Activated naive CD4-positive, alpha-beta T cell treated with anti-CD3 and anti-CD28 coated beads for 36 hours (primary cell): ENCODE measurements at regions not wholly inside any gene's neighbourhood (a gene's known extent, or its start where the extent isn't known, plus 50 kb on each side); places are given as distances from the start of the nearest gene placed in this dataset.
"Not testable (repeated sequence)": the region's sequence is repeated elsewhere in the genome, so short reads cannot be mapped to it uniquely, and the experiment has no call there.

Experiments used
- CTCF ChIA-PET: fragments of 350-600 bp; sonication (Branson Sonifier 250); formaldehyde crosslinking; loops from one replicate; lab custom pipeline; 2021; ENCODE audit warnings: antibody characterized with exemption; lab: Charles Lee
- DNase-seq: peaks from one replicate; pipeline ENCODE4 v3.0.0-alpha.2; 2020
- H3K27ac Mint-ChIP-seq: one replicate; pipeline ENCODE4 v1.8.0; 2021; ENCODE audit warnings: mild to moderate bottlenecking, mixed read lengths
- H3K27me3 Mint-ChIP-seq: one replicate; pipeline ENCODE4 v1.8.0; 2021; ENCODE audit warnings: low read depth, mixed read lengths
- H3K36me3 Mint-ChIP-seq: one replicate; pipeline ENCODE4 v1.8.0; 2021; ENCODE audit warnings: low read depth, mixed read lengths
- H3K4me1 Mint-ChIP-seq: one replicate; pipeline ENCODE4 v1.8.0; 2021; ENCODE audit warnings: low read depth, mixed read lengths
- H3K4me3 Mint-ChIP-seq: one replicate; pipeline ENCODE4 v1.8.0; 2021; ENCODE audit warnings: mild to moderate bottlenecking, moderate library complexity, mixed read lengths
- H3K9me3 Mint-ChIP-seq: one replicate; pipeline ENCODE4 v1.8.0; 2021; ENCODE audit warnings: mixed read lengths
- intact Hi-C: fragments of 100-400 bp; cut with micrococcal nuclease; formaldehyde crosslinking; loops from one replicate; pipeline ENCODE4 v1.15.1; 2023

DNA sequence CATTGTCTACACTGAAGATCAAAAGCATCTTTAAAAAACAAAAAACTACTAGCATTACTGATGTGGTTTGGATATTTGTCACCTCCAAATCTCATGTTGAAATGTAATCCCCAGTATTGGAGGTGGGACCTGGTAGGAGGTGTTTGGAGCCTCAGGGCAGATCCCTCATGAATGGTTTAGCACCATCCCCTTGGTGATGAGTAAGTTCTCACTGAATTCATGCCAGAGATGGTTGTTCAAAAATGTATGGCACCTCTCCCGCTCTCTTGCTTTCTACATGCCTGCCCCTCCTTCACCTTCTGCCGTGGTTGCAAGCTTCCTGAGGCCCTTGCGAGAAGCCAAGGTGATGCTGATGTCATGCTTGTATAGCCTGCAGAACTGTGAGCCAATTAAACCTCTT lies 136.6 kb upstream of the FHIT start:
- no peak overlapping the region for H3K4me3 Mint-ChIP-seq
- H3K36me3 Mint-ChIP-seq, result no peaks in the 10 kb centered on the region
- H3K9me3 Mint-ChIP-seq, result peaks cover 6% of the 10 kb centered on the region
- H3K4me1 Mint-ChIP-seq, result no peaks in the 10 kb centered on the region
- peak; percentile 7 for DNase-seq
- H3K27me3 Mint-ChIP-seq, result peaks cover 12% of the 10 kb centered on the region
- intact Hi-C loops, result loop anchor here (10.0 kb wide), 1 partner anchor 1303 kb away; no protein-coding TSS in a partner anchor
- CTCF ChIA-PET, result no interaction called here
- no peak overlapping the region for H3K27ac Mint-ChIP-seq

DNA sequence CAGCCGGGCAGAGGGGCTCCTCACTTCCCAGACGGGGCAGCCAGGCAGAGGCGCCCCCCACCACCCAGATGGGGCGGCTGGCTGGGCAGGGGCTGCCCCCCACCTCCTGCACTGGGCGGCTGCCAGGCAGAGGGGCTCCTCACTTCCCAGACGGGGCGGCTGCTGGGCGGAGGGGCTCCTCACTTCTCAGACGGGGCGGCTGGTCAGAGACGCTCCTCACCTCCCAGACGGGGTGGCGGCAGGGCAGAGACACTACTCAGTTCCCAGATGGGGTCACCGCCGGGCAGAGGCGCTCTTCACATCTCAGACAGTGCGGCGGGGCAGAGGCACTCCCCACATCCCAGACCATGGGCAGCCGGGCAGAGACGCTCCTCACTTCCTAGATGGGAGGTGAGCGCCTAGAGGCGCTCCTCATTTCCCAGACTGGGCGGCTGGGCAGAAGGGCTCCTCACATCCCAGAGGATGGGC lies 142.3 kb upstream of the FHIT start:
- H3K27me3 Mint-ChIP-seq, H3K36me3 Mint-ChIP-seq, H3K4me1 Mint-ChIP-seq, H3K9me3 Mint-ChIP-seq, H3K4me3 Mint-ChIP-seq, DNase-seq, CTCF ChIA-PET, H3K27ac Mint-ChIP-seq, intact Hi-C loops: not testable (repeated sequence)

- Mint-ChIP-seq H3K36me3 (no peaks in the 10 kb centered on the region), H3K27ac (no peak overlapping the region), H3K9me3 (no peaks in the 10 kb centered on the region), H3K4me3 (no peak overlapping the region), H3K27me3 (peaks cover 2% of the 10 kb centered on the region), H3K4me1 (no peaks in the 10 kb centered on the region)
- DNase-seq, result no peak
- intact Hi-C loops, result no loop called here
- CTCF ChIA-PET, result no interaction called here
These were observed 150.1 kb upstream of the FHIT start for GRCh38 chr3:61401359-61401758.

GRCh38 chr3:61407397-61407796 lies 154.0 kb upstream of the PTPRG start:
- CTCF ChIA-PET, result no interaction called here
- H3K9me3 Mint-ChIP-seq, result no peaks in the 10 kb centered on the region
- intact Hi-C loops, result no loop called here
- no peak overlapping the region for H3K4me3 Mint-ChIP-seq
- no peak overlapping the region for H3K27ac Mint-ChIP-seq
- peaks cover 14% of the 10 kb centered on the region for H3K27me3 Mint-ChIP-seq
- no peaks in the 10 kb centered on the region for H3K4me1 Mint-ChIP-seq
- H3K36me3 Mint-ChIP-seq, result no peaks in the 10 kb centered on the region
- DNase-seq, result no peak

GRCh38 chr3:61409638-61410037 lies 151.7 kb upstream of the PTPRG start:
- Mint-ChIP-seq H3K4me3 (no peak overlapping the region), H3K27me3 (peaks cover 14% of the 10 kb centered on the region), H3K27ac (no peak overlapping the region), H3K9me3 (no peaks in the 10 kb centered on the region), H3K36me3 (no peaks in the 10 kb centered on the region), H3K4me1 (peaks cover 1% of the 10 kb centered on the region)
- DNase-seq, result no peak
- intact Hi-C loops, result no loop called here
- CTCF ChIA-PET, result no interaction called here

GRCh38 chr3:61410358-61410757 lies 151.0 kb upstream of the PTPRG start:
- H3K27ac Mint-ChIP-seq, DNase-seq, H3K4me3 Mint-ChIP-seq, H3K4me1 Mint-ChIP-seq, H3K9me3 Mint-ChIP-seq, intact Hi-C loops, H3K36me3 Mint-ChIP-seq: not testable (repeated sequence)
- peaks cover 14% of the 10 kb centered on the region for H3K27me3 Mint-ChIP-seq
- CTCF ChIA-PET, result interaction anchor here (0.6 kb wide), 1 partner anchor 41 kb away, joined by 3 read pairs; no protein-coding TSS in a partner anchor

- CTCF ChIA-PET, result interaction anchor here (0.6 kb wide), 1 partner anchor 42 kb away, joined by 3 read pairs; no protein-coding TSS in a partner anchor
- Mint-ChIP-seq H3K27ac (no peak overlapping the region), H3K4me1 (peaks cover 2% of the 10 kb centered on the region), H3K9me3 (no peaks in the 10 kb centered on the region), H3K36me3 (no peaks in the 10 kb centered on the region), H3K27me3 (peaks cover 14% of the 10 kb centered on the region), H3K4me3 (no peak overlapping the region)
- intact Hi-C loops, result no loop called here
- DNase-seq, result no peak
These were observed 150.2 kb upstream of the PTPRG start for GRCh38 chr3:61411009-61411662.

- H3K27ac Mint-ChIP-seq, result no peak overlapping the region
- CTCF ChIA-PET, result no interaction called here
- peaks cover 3% of the 10 kb centered on the region for H3K27me3 Mint-ChIP-seq
- no peaks in the 10 kb centered on the region for H3K9me3 Mint-ChIP-seq
- no peak overlapping the region for H3K4me3 Mint-ChIP-seq
- no peak for DNase-seq
- H3K36me3 Mint-ChIP-seq, result no peaks in the 10 kb centered on the region
- intact Hi-C loops, result no loop called here
- H3K4me1 Mint-ChIP-seq, result peaks cover 2% of the 10 kb centered on the region
These were observed 146.9 kb upstream of the PTPRG start for GRCh38 chr3:61414456-61414855.

- Mint-ChIP-seq H3K36me3 (no peaks in the 10 kb centered on the region), H3K9me3 (no peaks in the 10 kb centered on the region), H3K4me1 (peaks cover 5% of the 10 kb centered on the region), H3K27me3 (peaks cover 3% of the 10 kb centered on the region), H3K27ac (no peak overlapping the region), H3K4me3 (no peak overlapping the region)
- CTCF ChIA-PET, result no interaction called here
- DNase-seq, result no peak
- intact Hi-C loops, result no loop called here
These were observed 146.2 kb upstream of the PTPRG start for GRCh38 chr3:61415201-61415600.

- intact Hi-C loops, result no loop called here
- Mint-ChIP-seq H3K27me3 (peaks cover 1% of the 10 kb centered on the region), H3K4me1 (peaks cover 9% of the 10 kb centered on the region), H3K4me3 (no peak overlapping the region), H3K36me3 (no peaks in the 10 kb centered on the region), H3K9me3 (no peaks in the 10 kb centered on the region), H3K27ac (no peak overlapping the region)
- CTCF ChIA-PET, result no interaction called here
- no peak for DNase-seq
These were observed 144.8 kb upstream of the PTPRG start for GRCh38 chr3:61416618-61417017.

DNA sequence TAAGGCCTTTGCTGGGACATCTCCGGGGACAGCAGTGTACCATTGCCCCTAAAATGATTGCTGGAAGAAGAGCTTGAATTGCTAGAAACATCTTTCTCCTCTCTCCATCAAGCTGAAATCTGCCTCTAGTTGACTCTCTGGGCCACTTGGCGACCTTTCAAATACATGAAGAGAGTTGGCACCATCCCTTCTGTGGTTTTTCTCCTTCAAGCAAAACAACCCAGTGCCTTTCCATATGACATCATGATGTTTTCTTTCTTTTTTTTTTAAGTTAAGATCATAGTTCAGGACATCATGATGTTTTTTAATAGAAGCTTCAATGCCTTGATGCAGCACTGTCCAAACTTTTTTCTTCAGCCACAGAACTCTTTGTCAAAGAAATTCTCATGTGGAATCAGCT lies 144.0 kb upstream of the PTPRG start:
- no peak overlapping the region for H3K27ac Mint-ChIP-seq
- H3K4me1 Mint-ChIP-seq, result peaks cover 9% of the 10 kb centered on the region
- H3K27me3 Mint-ChIP-seq, result no peaks in the 10 kb centered on the region
- no peaks in the 10 kb centered on the region for H3K36me3 Mint-ChIP-seq
- H3K4me3 Mint-ChIP-seq, result no peak overlapping the region
- no peaks in the 10 kb centered on the region for H3K9me3 Mint-ChIP-seq
- CTCF ChIA-PET, result no interaction called here
- intact Hi-C loops, result no loop called here
- DNase-seq, result no peak

- no peaks in the 10 kb centered on the region for H3K9me3 Mint-ChIP-seq
- intact Hi-C loops, result loop anchor here (1.0 kb wide), 1 partner anchor 101 kb away; no protein-coding TSS in a partner anchor
- H3K4me3 Mint-ChIP-seq, result no peak overlapping the region
- peaks cover 7% of the 10 kb centered on the region for H3K4me1 Mint-ChIP-seq
- H3K27me3 Mint-ChIP-seq, result no peaks in the 10 kb centered on the region
- CTCF ChIA-PET, result interaction anchor here (0.6 kb wide), 1 partner anchor 28 kb away, joined by 4 read pairs; no protein-coding TSS in a partner anchor
- H3K36me3 Mint-ChIP-seq, result no peaks in the 10 kb centered on the region
- no peak for DNase-seq
- H3K27ac Mint-ChIP-seq, result no peak overlapping the region
These were observed 141.1 kb upstream of the PTPRG start for GRCh38 chr3:61420136-61420759.
